ENCODE measurements at regions not wholly inside any gene's neighbourhood (a gene's known extent, or its start where the extent isn't known, plus 50 kb on each side); places are given as distances from the start of the nearest gene placed in this dataset.
"Not testable (repeated sequence)": the region's sequence is repeated elsewhere in the genome, so short reads cannot be mapped to it uniquely, and the experiment has no call there.

DNA sequence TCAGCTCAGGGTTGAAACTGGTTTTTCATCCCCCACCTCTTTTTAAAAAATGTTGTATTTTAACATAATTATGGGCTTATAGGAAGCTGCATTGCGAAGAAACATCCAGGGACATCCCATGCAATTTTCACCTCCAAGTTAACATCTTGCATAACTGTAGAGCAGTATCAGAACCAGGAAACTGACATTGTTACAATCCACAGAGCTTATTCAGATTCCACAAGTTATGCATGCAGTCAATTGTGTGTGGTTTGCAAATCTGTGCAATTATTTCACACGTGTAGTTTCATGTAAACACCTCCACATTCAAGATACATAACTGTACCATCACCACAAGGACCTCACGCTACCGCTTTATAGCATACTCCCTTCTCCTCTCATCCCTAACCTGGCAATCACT is 97.5 kb upstream of the GATB start:
- Mint-ChIP-seq H3K27ac (no peak overlapping the region), H3K4me1 (no peaks in the 10 kb centered on the region), H3K4me3 (no peak overlapping the region), H3K9me3 (peaks cover 4% of the 10 kb centered on the region), H3K27me3 (peaks cover 27% of the 10 kb centered on the region), H3K36me3 (ENCODE audit: low read depth) (no peaks in the 10 kb centered on the region)
- no peak for DNase-seq
- intact Hi-C loops (cut with micrococcal nuclease) = no loop called here

GRCh38 chr4:151857368-151857767 is 96.6 kb upstream of the GATB start:
- DNase-seq = no peak
- no peaks in the 10 kb centered on the region for H3K36me3 Mint-ChIP-seq (ENCODE audit: low read depth)
- no peak overlapping the region for H3K27ac Mint-ChIP-seq
- no peak overlapping the region for H3K4me3 Mint-ChIP-seq
- H3K4me1 Mint-ChIP-seq = no peaks in the 10 kb centered on the region
- H3K27me3 Mint-ChIP-seq = peaks cover 27% of the 10 kb centered on the region
- peaks cover 4% of the 10 kb centered on the region for H3K9me3 Mint-ChIP-seq
- intact Hi-C loops (cut with micrococcal nuclease) = no loop called here

GRCh38 chr4:151855747-151856146 is 94.9 kb upstream of the GATB start:
- peaks cover 4% of the 10 kb centered on the region for H3K9me3 Mint-ChIP-seq
- H3K27me3 Mint-ChIP-seq = peaks cover 32% of the 10 kb centered on the region
- intact Hi-C loops (cut with micrococcal nuclease) = no loop called here
- no peaks in the 10 kb centered on the region for H3K36me3 Mint-ChIP-seq (ENCODE audit: low read depth)
- H3K4me1 Mint-ChIP-seq = no peaks in the 10 kb centered on the region
- no peak overlapping the region for H3K27ac Mint-ChIP-seq
- DNase-seq = no peak
- no peak overlapping the region for H3K4me3 Mint-ChIP-seq

GRCh38 chr4:151854731-151855130 is 93.9 kb upstream of the GATB start:
- Mint-ChIP-seq H3K27me3 (peaks cover 33% of the 10 kb centered on the region), H3K4me1 (no peaks in the 10 kb centered on the region), H3K27ac (no peak overlapping the region), H3K36me3 (ENCODE audit: low read depth) (no peaks in the 10 kb centered on the region), H3K4me3 (no peak overlapping the region), H3K9me3 (peaks cover 4% of the 10 kb centered on the region)
- intact Hi-C loops (cut with micrococcal nuclease) = no loop called here
- DNase-seq = no peak

GRCh38 chr4:151853034-151853433 is 92.2 kb upstream of the GATB start:
- intact Hi-C loops (cut with micrococcal nuclease) = no loop called here

GRCh38 chr4:151852202-151852601 is 91.4 kb upstream of the GATB start:
- Mint-ChIP-seq H3K4me1 (no peaks in the 10 kb centered on the region), H3K36me3 (ENCODE audit: low read depth) (no peaks in the 10 kb centered on the region), H3K27ac (no peak overlapping the region), H3K9me3 (peaks cover 8% of the 10 kb centered on the region), H3K4me3 (no peak overlapping the region), H3K27me3 (peaks cover 24% of the 10 kb centered on the region)
- no peak for DNase-seq
- intact Hi-C loops (cut with micrococcal nuclease) = no loop called here

More at GRCh38 chr4:151853034-151853433, 92.2 kb upstream of the GATB start:
- Mint-ChIP-seq H3K9me3 (peaks cover 8% of the 10 kb centered on the region), H3K4me3 (no peak overlapping the region), H3K27me3 (peaks cover 31% of the 10 kb centered on the region), H3K36me3 (ENCODE audit: low read depth) (no peaks in the 10 kb centered on the region), H3K27ac (no peak overlapping the region), H3K4me1 (no peaks in the 10 kb centered on the region)
- no peak for DNase-seq

DNA sequence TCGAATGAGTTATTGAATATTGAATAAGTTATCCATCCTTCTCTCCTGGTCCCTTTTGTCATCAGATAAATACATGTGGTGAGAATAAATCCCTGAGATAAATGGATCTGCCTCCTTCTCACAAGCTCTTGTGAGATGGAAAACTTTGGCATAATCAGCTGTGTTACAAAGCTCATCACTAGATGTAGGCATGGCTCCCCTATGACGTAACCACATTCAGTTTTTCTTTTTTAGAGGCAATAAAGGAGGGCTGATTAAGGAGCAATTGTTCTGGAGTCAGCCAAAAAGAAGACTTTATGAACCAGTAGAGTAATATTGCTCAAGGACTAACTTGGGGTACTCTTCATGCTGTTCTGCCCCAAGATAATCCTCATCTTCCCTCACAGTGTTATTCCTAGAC is 90.5 kb upstream of the GATB start:
- H3K4me3 Mint-ChIP-seq = no peak overlapping the region
- intact Hi-C loops (cut with micrococcal nuclease) = no loop called here
- no peaks in the 10 kb centered on the region for H3K4me1 Mint-ChIP-seq
- H3K9me3 Mint-ChIP-seq = peaks cover 8% of the 10 kb centered on the region
- H3K36me3 Mint-ChIP-seq (ENCODE audit: low read depth) = no peaks in the 10 kb centered on the region
- no peak overlapping the region for H3K27ac Mint-ChIP-seq
- peaks cover 24% of the 10 kb centered on the region for H3K27me3 Mint-ChIP-seq
- no peak for DNase-seq

- no peaks in the 10 kb centered on the region for H3K36me3 Mint-ChIP-seq (ENCODE audit: low read depth)
- no peaks in the 10 kb centered on the region for H3K4me1 Mint-ChIP-seq
- no peak overlapping the region for H3K4me3 Mint-ChIP-seq
- peaks cover 19% of the 10 kb centered on the region for H3K27me3 Mint-ChIP-seq
- H3K27ac Mint-ChIP-seq = no peak overlapping the region
- H3K9me3 Mint-ChIP-seq = peaks cover 8% of the 10 kb centered on the region
- intact Hi-C loops (cut with micrococcal nuclease) = no loop called here
- DNase-seq = no peak
Observed at GRCh38 chr4:151850791-151851213, 90.0 kb upstream of the GATB start.

DNA sequence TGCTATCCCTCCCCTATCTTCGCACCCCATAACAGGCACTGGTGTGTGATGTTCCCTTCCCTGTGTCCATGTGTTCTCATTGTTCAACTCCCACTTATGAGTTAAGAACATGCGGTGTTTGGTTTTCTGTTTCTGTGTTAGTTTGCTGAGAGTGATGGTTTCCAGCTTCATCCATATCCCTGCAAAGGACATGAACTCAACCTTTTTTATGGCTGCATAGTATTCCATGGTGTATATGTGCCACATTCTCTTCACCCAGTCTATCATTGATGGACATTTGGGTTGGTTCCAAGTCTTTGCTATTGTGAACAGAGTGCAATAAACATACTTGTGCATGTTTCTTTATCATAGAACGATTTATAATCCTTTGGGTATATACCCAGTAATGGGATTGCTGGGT is 84.7 kb upstream of the GATB start:
- H3K27me3 Mint-ChIP-seq; H3K27ac Mint-ChIP-seq; H3K9me3 Mint-ChIP-seq; H3K36me3 Mint-ChIP-seq (ENCODE audit: low read depth); H3K4me1 Mint-ChIP-seq; intact Hi-C loops (cut with micrococcal nuclease); DNase-seq; H3K4me3 Mint-ChIP-seq: not testable (repeated sequence)

GRCh38 chr4:151842430-151843079 is 81.7 kb upstream of the GATB start:
- Mint-ChIP-seq H3K27ac (no peak overlapping the region), H3K4me1 (no peaks in the 10 kb centered on the region), H3K36me3 (ENCODE audit: low read depth) (no peaks in the 10 kb centered on the region), H3K4me3 (no peak overlapping the region), H3K27me3 (peaks cover 11% of the 10 kb centered on the region), H3K9me3 (peaks cover 7% of the 10 kb centered on the region)
- intact Hi-C loops (cut with micrococcal nuclease) = no loop called here
- DNase-seq = no peak

DNA sequence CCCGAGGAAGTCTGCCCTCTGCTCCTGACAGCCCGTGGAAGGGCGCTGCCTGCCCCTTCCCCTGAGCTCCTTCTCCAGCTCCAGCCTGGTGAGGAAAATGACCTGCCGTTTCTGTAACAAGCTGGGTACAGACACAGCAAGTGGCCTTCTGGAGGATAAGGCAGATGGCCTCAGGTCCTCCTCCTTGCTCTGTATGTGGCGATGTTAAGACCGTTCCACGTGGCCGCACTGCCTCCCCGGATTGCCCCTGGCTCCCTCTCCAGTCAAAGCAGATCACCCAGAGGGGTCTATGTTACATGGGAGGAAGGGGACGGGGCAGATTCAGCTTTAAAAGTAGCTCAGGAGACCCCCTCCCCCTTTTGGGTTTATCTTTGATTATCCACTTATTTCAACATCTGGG is 80.3 kb upstream of the GATB start:
- no peak overlapping the region for H3K27ac Mint-ChIP-seq
- H3K4me3 Mint-ChIP-seq = no peak overlapping the region
- H3K36me3 Mint-ChIP-seq (ENCODE audit: low read depth) = no peaks in the 10 kb centered on the region
- intact Hi-C loops (cut with micrococcal nuclease) = no loop called here
- H3K4me1 Mint-ChIP-seq = no peaks in the 10 kb centered on the region
- H3K27me3 Mint-ChIP-seq = peaks cover 14% of the 10 kb centered on the region
- H3K9me3 Mint-ChIP-seq = peaks cover 9% of the 10 kb centered on the region
- DNase-seq = no peak

GRCh38 chr4:151835467-151835866 is 74.7 kb upstream of the GATB start:
- H3K27ac Mint-ChIP-seq = no peak overlapping the region
- H3K27me3 Mint-ChIP-seq = peaks cover 11% of the 10 kb centered on the region
- H3K4me1 Mint-ChIP-seq = no peaks in the 10 kb centered on the region
- H3K4me3 Mint-ChIP-seq = no peak overlapping the region
- H3K9me3 Mint-ChIP-seq = peaks cover 12% of the 10 kb centered on the region
- DNase-seq = no peak
- intact Hi-C loops (cut with micrococcal nuclease) = no loop called here
- H3K36me3 Mint-ChIP-seq (ENCODE audit: low read depth) = no peaks in the 10 kb centered on the region

- no peak overlapping the region for H3K27ac Mint-ChIP-seq
- peaks cover 8% of the 10 kb centered on the region for H3K27me3 Mint-ChIP-seq
- no peaks in the 10 kb centered on the region for H3K4me1 Mint-ChIP-seq
- no peaks in the 10 kb centered on the region for H3K36me3 Mint-ChIP-seq (ENCODE audit: low read depth)
- DNase-seq = no peak
- peaks cover 11% of the 10 kb centered on the region for H3K9me3 Mint-ChIP-seq
- H3K4me3 Mint-ChIP-seq = no peak overlapping the region
- intact Hi-C loops (cut with micrococcal nuclease) = no loop called here
Observed at GRCh38 chr4:151833174-151833573, 72.4 kb upstream of the GATB start.

DNA sequence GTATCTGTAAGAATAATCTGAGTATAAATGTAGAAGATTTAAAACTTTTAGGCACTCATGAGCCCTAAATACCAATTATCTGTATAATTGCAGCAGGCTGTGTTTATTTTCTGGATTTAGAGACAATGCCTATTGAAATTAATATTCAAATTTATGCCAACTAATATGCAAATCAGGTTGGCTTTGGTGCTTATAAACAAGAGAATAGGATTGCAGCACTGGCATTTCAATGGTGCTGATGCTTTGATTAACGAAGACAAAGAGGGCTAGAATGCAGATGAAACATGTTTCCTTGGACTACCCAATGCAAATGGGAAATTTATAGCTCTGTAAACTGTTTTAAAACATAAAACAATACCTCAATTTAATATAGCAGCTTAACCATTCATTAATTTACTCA is 70.7 kb upstream of the GATB start:
- intact Hi-C loops (cut with micrococcal nuclease) = no loop called here
- Mint-ChIP-seq H3K4me1 (no peaks in the 10 kb centered on the region), H3K36me3 (ENCODE audit: low read depth) (no peaks in the 10 kb centered on the region), H3K4me3 (no peak overlapping the region), H3K9me3 (peaks cover 4% of the 10 kb centered on the region), H3K27ac (no peak overlapping the region), H3K27me3 (no peaks in the 10 kb centered on the region)
- no peak for DNase-seq

DNA sequence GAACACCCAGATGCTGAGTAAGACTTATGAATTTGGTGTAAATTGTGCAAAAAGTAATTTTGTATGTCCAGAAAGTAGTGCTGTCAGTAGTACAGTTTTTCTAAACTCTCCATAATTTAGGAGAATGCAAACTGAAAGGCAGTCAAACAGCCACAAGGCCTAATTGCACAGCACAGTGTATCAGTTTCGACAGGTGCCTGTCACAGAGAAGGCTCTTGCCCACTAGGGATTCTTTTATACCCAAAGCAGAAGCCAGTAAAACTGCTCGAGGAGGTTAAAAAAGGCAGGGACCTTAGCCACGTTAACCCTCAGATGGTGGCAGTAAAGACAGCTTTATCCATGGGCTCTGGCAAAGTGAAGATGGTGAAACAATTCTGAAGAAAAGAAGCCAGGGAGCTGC is 69.4 kb upstream of the GATB start:
- Mint-ChIP-seq H3K36me3 (ENCODE audit: low read depth) (no peaks in the 10 kb centered on the region), H3K27ac (no peak overlapping the region), H3K4me1 (no peaks in the 10 kb centered on the region), H3K27me3 (no peaks in the 10 kb centered on the region), H3K9me3 (peaks cover 4% of the 10 kb centered on the region), H3K4me3 (no peak overlapping the region)
- intact Hi-C loops (cut with micrococcal nuclease) = no loop called here
- no peak for DNase-seq
